Progenitor cell of endocrine pancreas (in vitro differentiated cells): ENCODE measurements at regions not wholly inside any gene's neighbourhood (a gene's known extent, or its start where the extent isn't known, plus 50 kb on each side); places are given as distances from the start of the nearest gene placed in this dataset.

Experiments
- DNase-seq: peaks from one replicate; pipeline ENCODE4 v3.0.0; 2021; ENCODE audit warnings: low spot score; ENCODE audit not compliant: unreplicated experiment
- H3K27ac Mint-ChIP-seq: 2 replicates; pipeline ENCODE4 v1.8.0; 2021; ENCODE audit warnings: mild to moderate bottlenecking, moderate library complexity, mixed read lengths
- H3K27me3 Mint-ChIP-seq: 2 replicates; pipeline ENCODE4 v1.8.0; 2021; ENCODE audit warnings: mixed read lengths
- H3K36me3 Mint-ChIP-seq: 2 replicates; pipeline ENCODE4 v1.8.0; 2022; ENCODE audit warnings: mixed read lengths; ENCODE audit not compliant: insufficient read depth
- H3K4me1 Mint-ChIP-seq: 2 replicates; pipeline ENCODE4 v1.8.0; 2021; ENCODE audit warnings: low read depth, mixed read lengths
- H3K4me3 Mint-ChIP-seq: 2 replicates; pipeline ENCODE4 v1.8.0; 2021; ENCODE audit warnings: low read depth, mild to moderate bottlenecking, moderate library complexity, mixed read lengths
- H3K9me3 Mint-ChIP-seq: 2 replicates; pipeline ENCODE4 v1.8.0; 2021; ENCODE audit warnings: low read depth, mixed read lengths
- TF ChIP-seq, protein P1 (sequence below): fragments of 200-600 bp; sonication (generic); IDR thresholded peaks from one replicate; pipeline ENCODE4 v1.5.0; 2021; ENCODE audit warnings: antibody characterized with exemption, mild to moderate bottlenecking; ENCODE audit not compliant: unreplicated experiment

GRCh38 chr2:196413821-196414274, 225.7 kb upstream of the CCDC150 start:
- TF ChIP-seq, protein P1, sequence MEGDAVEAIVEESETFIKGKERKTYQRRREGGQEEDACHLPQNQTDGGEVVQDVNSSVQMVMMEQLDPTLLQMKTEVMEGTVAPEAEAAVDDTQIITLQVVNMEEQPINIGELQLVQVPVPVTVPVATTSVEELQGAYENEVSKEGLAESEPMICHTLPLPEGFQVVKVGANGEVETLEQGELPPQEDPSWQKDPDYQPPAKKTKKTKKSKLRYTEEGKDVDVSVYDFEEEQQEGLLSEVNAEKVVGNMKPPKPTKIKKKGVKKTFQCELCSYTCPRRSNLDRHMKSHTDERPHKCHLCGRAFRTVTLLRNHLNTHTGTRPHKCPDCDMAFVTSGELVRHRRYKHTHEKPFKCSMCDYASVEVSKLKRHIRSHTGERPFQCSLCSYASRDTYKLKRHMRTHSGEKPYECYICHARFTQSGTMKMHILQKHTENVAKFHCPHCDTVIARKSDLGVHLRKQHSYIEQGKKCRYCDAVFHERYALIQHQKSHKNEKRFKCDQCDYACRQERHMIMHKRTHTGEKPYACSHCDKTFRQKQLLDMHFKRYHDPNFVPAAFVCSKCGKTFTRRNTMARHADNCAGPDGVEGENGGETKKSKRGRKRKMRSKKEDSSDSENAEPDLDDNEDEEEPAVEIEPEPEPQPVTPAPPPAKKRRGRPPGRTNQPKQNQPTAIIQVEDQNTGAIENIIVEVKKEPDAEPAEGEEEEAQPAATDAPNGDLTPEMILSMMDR = no peak
- no peak overlapping the region for H3K27ac Mint-ChIP-seq
- H3K36me3 Mint-ChIP-seq = peaks cover 2% of the 10 kb centered on the region
- H3K27me3 Mint-ChIP-seq = no peaks in the 10 kb centered on the region
- no peak overlapping the region for H3K4me3 Mint-ChIP-seq
- DNase-seq = no peak
- H3K4me1 Mint-ChIP-seq = no peaks in the 10 kb centered on the region
- H3K9me3 Mint-ChIP-seq = no peaks in the 10 kb centered on the region

- H3K4me1 Mint-ChIP-seq = no peaks in the 10 kb centered on the region
- no peak overlapping the region for H3K27ac Mint-ChIP-seq
- no peaks in the 10 kb centered on the region for H3K9me3 Mint-ChIP-seq
- peaks cover 2% of the 10 kb centered on the region for H3K36me3 Mint-ChIP-seq
- TF ChIP-seq, protein P1 = no peak
- no peak for DNase-seq
- H3K4me3 Mint-ChIP-seq = no peak overlapping the region
- H3K27me3 Mint-ChIP-seq = no peaks in the 10 kb centered on the region
Observed at GRCh38 chr2:196415384-196415783, 224.1 kb upstream of the CCDC150 start.

DNA sequence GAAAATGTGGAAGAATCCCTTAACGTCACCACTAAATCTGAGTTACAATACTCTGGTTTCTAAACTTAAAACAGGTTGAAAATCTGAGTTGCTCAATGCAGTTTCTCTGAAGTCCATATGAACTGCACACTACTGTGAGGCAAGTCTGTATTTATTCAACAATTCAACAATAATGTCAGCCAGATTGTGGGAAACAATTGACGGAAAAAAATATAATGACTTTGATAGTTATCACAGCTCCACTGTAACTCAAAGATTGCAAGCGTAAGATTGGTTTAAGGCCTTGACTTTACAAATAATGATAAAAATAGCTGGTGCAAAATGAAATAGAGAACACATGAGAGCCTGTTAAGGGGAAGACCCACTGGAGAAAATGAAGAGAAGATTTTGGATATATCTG, 219.4 kb upstream of the CCDC150 start:
- H3K36me3 Mint-ChIP-seq = no peaks in the 10 kb centered on the region
- no peak overlapping the region for H3K27ac Mint-ChIP-seq
- no peaks in the 10 kb centered on the region for H3K27me3 Mint-ChIP-seq
- H3K9me3 Mint-ChIP-seq = no peaks in the 10 kb centered on the region
- no peak for DNase-seq
- H3K4me3 Mint-ChIP-seq = no peak overlapping the region
- H3K4me1 Mint-ChIP-seq = no peaks in the 10 kb centered on the region
- TF ChIP-seq, protein P1 = no peak

- Mint-ChIP-seq H3K36me3 (peaks cover 1% of the 10 kb centered on the region), H3K4me1 (no peaks in the 10 kb centered on the region), H3K9me3 (no peaks in the 10 kb centered on the region), H3K27me3 (no peaks in the 10 kb centered on the region), H3K4me3 (no peak overlapping the region), H3K27ac (no peak overlapping the region)
- DNase-seq = no peak
- TF ChIP-seq, protein P1 = no peak
Observed at GRCh38 chr2:196421880-196422279, 217.6 kb upstream of the CCDC150 start.

GRCh38 chr2:196422361-196422760, 217.2 kb upstream of the CCDC150 start:
- Mint-ChIP-seq H3K27me3 (no peaks in the 10 kb centered on the region), H3K36me3 (peaks cover 1% of the 10 kb centered on the region), H3K9me3 (no peaks in the 10 kb centered on the region), H3K27ac (no peak overlapping the region), H3K4me3 (no peak overlapping the region), H3K4me1 (no peaks in the 10 kb centered on the region)
- DNase-seq = no peak
- TF ChIP-seq, protein P1 = no peak
